ENCODE measurements at regions not wholly inside any gene's neighbourhood (a gene's known extent, or its start where the extent isn't known, plus 50 kb on each side); places are given as distances from the start of the nearest gene placed in this dataset.

GRCh38 chr5:162391833-162392232 lies 324.3 kb downstream of the GABRG2 start:
- TF ChIP-seq CTCF (IDR thresholded peaks at IDR 0.05), result no peak
- TF ChIP-seq POLR2A (IDR thresholded peaks at IDR 0.05), result no peak

Measured in adrenal gland (tissue), 5 donors.